ENCODE measurements at regions not wholly inside any gene's neighbourhood (a gene's known extent, or its start where the extent isn't known, plus 50 kb on each side); places are given as distances from the start of the nearest gene placed in this dataset.

- Histone ChIP-seq H3K4me3 (no peak overlapping the region), H3K4me1 (no peaks in the 10 kb centered on the region), H3K9me3 (no peaks in the 10 kb centered on the region), H3K27ac (no peak overlapping the region), H3K27me3 (ENCODE audit: low read depth) (no peaks in the 10 kb centered on the region), H3K36me3 (no peaks in the 10 kb centered on the region)
- DNase-seq (no peak), ATAC-seq (no peak)
- intact Hi-C loops (cut with DNase I): no loop called here
- TF ChIP-seq, protein P1, sequence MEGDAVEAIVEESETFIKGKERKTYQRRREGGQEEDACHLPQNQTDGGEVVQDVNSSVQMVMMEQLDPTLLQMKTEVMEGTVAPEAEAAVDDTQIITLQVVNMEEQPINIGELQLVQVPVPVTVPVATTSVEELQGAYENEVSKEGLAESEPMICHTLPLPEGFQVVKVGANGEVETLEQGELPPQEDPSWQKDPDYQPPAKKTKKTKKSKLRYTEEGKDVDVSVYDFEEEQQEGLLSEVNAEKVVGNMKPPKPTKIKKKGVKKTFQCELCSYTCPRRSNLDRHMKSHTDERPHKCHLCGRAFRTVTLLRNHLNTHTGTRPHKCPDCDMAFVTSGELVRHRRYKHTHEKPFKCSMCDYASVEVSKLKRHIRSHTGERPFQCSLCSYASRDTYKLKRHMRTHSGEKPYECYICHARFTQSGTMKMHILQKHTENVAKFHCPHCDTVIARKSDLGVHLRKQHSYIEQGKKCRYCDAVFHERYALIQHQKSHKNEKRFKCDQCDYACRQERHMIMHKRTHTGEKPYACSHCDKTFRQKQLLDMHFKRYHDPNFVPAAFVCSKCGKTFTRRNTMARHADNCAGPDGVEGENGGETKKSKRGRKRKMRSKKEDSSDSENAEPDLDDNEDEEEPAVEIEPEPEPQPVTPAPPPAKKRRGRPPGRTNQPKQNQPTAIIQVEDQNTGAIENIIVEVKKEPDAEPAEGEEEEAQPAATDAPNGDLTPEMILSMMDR (IDR thresholded peaks at IDR 0.05): no peak
These were observed 50.8 kb upstream of the SMARCAD1 start for GRCh38 chr4:94156826-94157225.
